ENCODE measurements at regions not wholly inside any gene's neighbourhood (a gene's known extent, or its start where the extent isn't known, plus 50 kb on each side); places are given as distances from the start of the nearest gene placed in this dataset.

GRCh38 chr6:1477432-1478090, 88.2 kb downstream of the FOXF2 start:
- TF ChIP-seq CTCF (IDR thresholded peaks at IDR 0.05; ENCODE audit: low read depth, low read length) (no peak), MAX (IDR thresholded peaks at IDR 0.05; ENCODE audit: low read depth, low read length) (no peak), POLR2A (IDR thresholded peaks at IDR 0.05; ENCODE audit: extremely low read depth, insufficient read length) (no peak)

All from NB4 (cell line).